ENCODE measurements at regions not wholly inside any gene's neighbourhood (a gene's known extent, or its start where the extent isn't known, plus 50 kb on each side); places are given as distances from the start of the nearest gene placed in this dataset.
A peak's percentile ranks its signal among the peaks of the same experiment; 100 is the strongest.

GRCh38 chr9:21565155-21565554 is 83.0 kb upstream of the IFNE start:
- DNase-seq (peak; percentile 62), ATAC-seq (no peak; the same call in 1 of the 2 replicates)
- Histone ChIP-seq H3K4me1 (ENCODE audit: insufficient read depth, low read length) (peaks cover 85% of the 10 kb centered on the region), H3K9ac (ENCODE audit: low read length) (0 out of 2 replicates have a peak overlapping the region, but pooled peaks have one; percentile 9), H3F3A (ENCODE audit: low read length, unreplicated experiment) (peaks cover 5% of the 10 kb centered on the region), H3K4me2 (ENCODE audit: low read length) (peak overlapping the region; percentile 33), H3K9me2 (replicated peaks; ENCODE audit: low read length) (no peaks in the 10 kb centered on the region), H3K9me3 (ENCODE audit: low read length) (no peaks in the 10 kb centered on the region), H3K79me2 (ENCODE audit: low read length) (peaks cover 95% of the 10 kb centered on the region), H3K36me3 (ENCODE audit: low read depth, low read length) (no peaks in the 10 kb centered on the region), H3K27ac (ENCODE audit: low read length) (peak overlapping the region; percentile 65), H2AFZ (ENCODE audit: low read length) (peak overlapping the region; percentile 63), H4K20me1 (ENCODE audit: low read length) (no peaks in the 10 kb centered on the region), H3K4me3 (ENCODE audit: low read length) (peak overlapping the region; percentile 20; the same call in 1 of the 2 replicates), H3K27me3 (ENCODE audit: low read length) (no peaks in the 10 kb centered on the region)
- BruUV-seq (replicated peaks) = no TSS peak
- TF ChIP-seq EZH2phosphoT487 (IDR thresholded peaks at IDR 0.05; ENCODE audit: borderline replicate concordance, low read length) = no peak
- intact Hi-C loops (cut with micrococcal nuclease) = no loop called here
- POLR2A ChIA-PET (ENCODE audit: unreplicated experiment) = no interaction called here
- CTCF ChIA-PET = no interaction called here

GRCh38 chr9:21567926-21568325 is 85.8 kb upstream of the IFNE start:
- POLR2A ChIA-PET (ENCODE audit: unreplicated experiment) = no interaction called here
- intact Hi-C loops (cut with micrococcal nuclease) = no loop called here
- CTCF ChIA-PET = no interaction called here
- no peak for DNase-seq
- peak overlapping the region; percentile 45 for H3K27ac ChIP-seq (ENCODE audit: low read length)
- H3K9ac ChIP-seq (ENCODE audit: low read length) = peak overlapping the region; percentile 34; the same call in 1 of the 2 replicates
- H3K27me3 ChIP-seq (ENCODE audit: low read length) = no peaks in the 10 kb centered on the region
- no peaks in the 10 kb centered on the region for H3K9me2 ChIP-seq (replicated peaks; ENCODE audit: low read length)
- ATAC-seq = no peak
- H3F3A ChIP-seq (ENCODE audit: low read length, unreplicated experiment) = peaks cover 13% of the 10 kb centered on the region
- TF ChIP-seq CTCF (conservative IDR thresholded peaks at IDR 0.05; ENCODE audit: low read depth, low read length) (no peak), EZH2 (IDR thresholded peaks at IDR 0.05; ENCODE audit: low read length, unreplicated experiment) (no peak), EZH2phosphoT487 (IDR thresholded peaks at IDR 0.05; ENCODE audit: borderline replicate concordance, low read length) (no peak)
- H3K4me3 ChIP-seq (ENCODE audit: low read length) = peak overlapping the region; percentile 55; the same call in 1 of the 2 replicates
- no peaks in the 10 kb centered on the region for H4K20me1 ChIP-seq (ENCODE audit: low read length)
- H3K9me3 ChIP-seq (ENCODE audit: low read length) = no peaks in the 10 kb centered on the region
- no peak overlapping the region for H2AFZ ChIP-seq (ENCODE audit: low read length)
- peaks cover 90% of the 10 kb centered on the region for H3K79me2 ChIP-seq (ENCODE audit: low read length)
- no peaks in the 10 kb centered on the region for H3K36me3 ChIP-seq (ENCODE audit: low read depth, low read length)
- peak overlapping the region; percentile 84 for H3K4me2 ChIP-seq (ENCODE audit: low read length)
- no TSS peak for BruUV-seq (replicated peaks)
- H3K4me1 ChIP-seq (ENCODE audit: insufficient read depth, low read length) = peaks cover 92% of the 10 kb centered on the region

GRCh38 chr9:21568484-21568883 is 86.4 kb upstream of the IFNE start:
- no peaks in the 10 kb centered on the region for H4K20me1 ChIP-seq (ENCODE audit: low read length)
- H3K4me2 ChIP-seq (ENCODE audit: low read length) = peak overlapping the region; percentile 84
- ATAC-seq = peak; percentile 35
- H3K27me3 ChIP-seq (ENCODE audit: low read length) = no peaks in the 10 kb centered on the region
- ChIA-PET POLR2A (ENCODE audit: unreplicated experiment) (no interaction called here), CTCF (no interaction called here)
- H3K9me3 ChIP-seq (ENCODE audit: low read length) = no peaks in the 10 kb centered on the region
- H3K4me1 ChIP-seq (ENCODE audit: insufficient read depth, low read length) = peaks cover 86% of the 10 kb centered on the region
- H3F3A ChIP-seq (ENCODE audit: low read length, unreplicated experiment) = peaks cover 13% of the 10 kb centered on the region
- H3K79me2 ChIP-seq (ENCODE audit: low read length) = peaks cover 89% of the 10 kb centered on the region
- H3K4me3 ChIP-seq (ENCODE audit: low read length) = peak overlapping the region; percentile 55
- peak overlapping the region; percentile 34 for H3K9ac ChIP-seq (ENCODE audit: low read length)
- DNase-seq = peak; percentile 54
- H2AFZ ChIP-seq (ENCODE audit: low read length) = 0 out of 2 replicates have a peak overlapping the region, but pooled peaks have one; percentile 28
- intact Hi-C loops (cut with micrococcal nuclease) = no loop called here
- peak overlapping the region; percentile 45 for H3K27ac ChIP-seq (ENCODE audit: low read length)
- TF ChIP-seq EZH2 (IDR thresholded peaks at IDR 0.05; ENCODE audit: low read length, unreplicated experiment) (no peak), EZH2phosphoT487 (IDR thresholded peaks at IDR 0.05; ENCODE audit: borderline replicate concordance, low read length) (no peak), CTCF (conservative IDR thresholded peaks at IDR 0.05; ENCODE audit: low read depth, low read length) (no peak)
- H3K36me3 ChIP-seq (ENCODE audit: low read depth, low read length) = no peaks in the 10 kb centered on the region
- no peaks in the 10 kb centered on the region for H3K9me2 ChIP-seq (replicated peaks; ENCODE audit: low read length)
- BruUV-seq (replicated peaks) = no TSS peak

Measured in PC-3 (cell line).